ENCODE measurements at regions not wholly inside any gene's neighbourhood (a gene's known extent, or its start where the extent isn't known, plus 50 kb on each side); places are given as distances from the start of the nearest gene placed in this dataset.

DNA sequence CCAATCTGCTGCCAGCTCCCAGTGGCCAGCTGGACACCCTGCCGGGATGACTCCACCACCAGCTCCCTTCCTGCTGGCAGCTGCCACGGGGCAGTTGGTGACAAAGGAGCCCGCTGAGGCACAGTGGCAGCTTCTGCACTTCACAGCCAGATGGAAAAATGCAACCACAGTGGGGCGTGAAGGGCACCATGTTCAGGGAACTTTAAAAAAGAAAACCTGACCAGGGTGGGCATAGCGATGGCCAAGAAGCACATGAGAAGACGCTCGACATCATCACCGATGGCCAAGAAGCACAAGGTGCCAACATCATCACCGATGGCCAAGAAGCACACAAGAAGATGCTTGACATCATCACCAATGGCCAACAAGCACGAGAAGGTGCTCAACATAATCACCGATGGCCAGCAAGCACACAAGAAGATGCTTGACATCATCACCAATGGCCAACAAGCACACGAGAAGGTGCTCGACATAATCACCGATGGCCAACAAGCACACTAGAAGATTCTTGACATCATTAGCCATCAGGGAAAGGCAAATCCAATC lies 243.5 kb downstream of the EIPR1 start:
- TF ChIP-seq, protein P1, sequence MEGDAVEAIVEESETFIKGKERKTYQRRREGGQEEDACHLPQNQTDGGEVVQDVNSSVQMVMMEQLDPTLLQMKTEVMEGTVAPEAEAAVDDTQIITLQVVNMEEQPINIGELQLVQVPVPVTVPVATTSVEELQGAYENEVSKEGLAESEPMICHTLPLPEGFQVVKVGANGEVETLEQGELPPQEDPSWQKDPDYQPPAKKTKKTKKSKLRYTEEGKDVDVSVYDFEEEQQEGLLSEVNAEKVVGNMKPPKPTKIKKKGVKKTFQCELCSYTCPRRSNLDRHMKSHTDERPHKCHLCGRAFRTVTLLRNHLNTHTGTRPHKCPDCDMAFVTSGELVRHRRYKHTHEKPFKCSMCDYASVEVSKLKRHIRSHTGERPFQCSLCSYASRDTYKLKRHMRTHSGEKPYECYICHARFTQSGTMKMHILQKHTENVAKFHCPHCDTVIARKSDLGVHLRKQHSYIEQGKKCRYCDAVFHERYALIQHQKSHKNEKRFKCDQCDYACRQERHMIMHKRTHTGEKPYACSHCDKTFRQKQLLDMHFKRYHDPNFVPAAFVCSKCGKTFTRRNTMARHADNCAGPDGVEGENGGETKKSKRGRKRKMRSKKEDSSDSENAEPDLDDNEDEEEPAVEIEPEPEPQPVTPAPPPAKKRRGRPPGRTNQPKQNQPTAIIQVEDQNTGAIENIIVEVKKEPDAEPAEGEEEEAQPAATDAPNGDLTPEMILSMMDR (IDR thresholded peaks at IDR 0.05): no peak
- no peak for TF ChIP-seq POLR2AphosphoS5 (IDR thresholded peaks at IDR 0.05)
- no peak for TF ChIP-seq POLR2A (IDR thresholded peaks at IDR 0.05)
